Activated effector memory CD4-positive, alpha-beta T cell treated with Interleukin-2 at 50 U/mL for 16 hours (primary cell): ENCODE measurements at regions not wholly inside any gene's neighbourhood (a gene's known extent, or its start where the extent isn't known, plus 50 kb on each side); places are given as distances from the start of the nearest gene placed in this dataset.
"Not testable (repeated sequence)": the region's sequence is repeated elsewhere in the genome, so short reads cannot be mapped to it uniquely, and the experiment has no call there.

Experiments used
- DNase-seq: peaks from one replicate; pipeline ENCODE4 v3.0.0-alpha.2; 2020

GRCh38 chr3:150238995-150239619 lies 169.0 kb upstream of the TSC22D2 start:
- DNase-seq, result no peak

DNA sequence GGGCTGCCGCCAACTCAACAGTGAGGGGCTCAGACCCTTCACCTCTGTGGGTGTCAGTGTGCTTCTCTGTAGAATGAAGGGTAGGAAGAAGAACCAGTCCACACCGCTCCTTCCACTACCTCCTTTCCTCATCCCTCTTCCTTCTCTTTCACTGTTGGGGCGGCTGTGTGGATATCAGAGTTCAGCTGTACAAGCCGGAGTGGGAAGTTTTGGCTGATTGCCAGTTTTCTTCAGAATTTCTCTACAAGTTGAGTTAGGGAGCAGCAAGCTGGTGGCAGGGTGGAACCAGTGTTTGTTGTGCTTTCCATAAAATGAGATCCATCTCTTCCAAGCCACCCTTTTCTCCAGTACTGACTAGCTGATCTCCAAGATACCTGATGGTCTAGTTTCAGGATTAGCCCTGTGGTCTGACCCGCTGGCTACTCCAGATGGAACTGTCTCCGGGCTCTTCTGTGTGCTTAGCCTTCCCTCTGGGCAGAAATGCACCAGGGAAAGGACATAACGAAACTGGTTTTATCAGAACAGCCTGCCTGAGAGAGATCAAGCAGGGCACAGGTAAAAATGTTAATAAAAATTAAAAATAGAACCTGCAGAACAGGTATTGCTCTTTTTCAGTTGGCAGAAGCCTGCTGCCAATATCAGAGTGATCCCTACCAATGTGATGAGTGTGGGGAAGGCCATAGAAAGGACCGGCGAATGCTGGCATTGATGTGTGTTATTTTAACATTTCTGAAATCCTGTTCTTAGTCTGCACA lies 169.9 kb upstream of the TSC22D2 start:
- no peak for DNase-seq

GRCh38 chr3:150237490-150237889 lies 170.6 kb upstream of the TSC22D2 start:
- DNase-seq, result no peak

GRCh38 chr3:150236316-150237082 lies 171.6 kb upstream of the TSC22D2 start:
- DNase-seq, result no peak

DNA sequence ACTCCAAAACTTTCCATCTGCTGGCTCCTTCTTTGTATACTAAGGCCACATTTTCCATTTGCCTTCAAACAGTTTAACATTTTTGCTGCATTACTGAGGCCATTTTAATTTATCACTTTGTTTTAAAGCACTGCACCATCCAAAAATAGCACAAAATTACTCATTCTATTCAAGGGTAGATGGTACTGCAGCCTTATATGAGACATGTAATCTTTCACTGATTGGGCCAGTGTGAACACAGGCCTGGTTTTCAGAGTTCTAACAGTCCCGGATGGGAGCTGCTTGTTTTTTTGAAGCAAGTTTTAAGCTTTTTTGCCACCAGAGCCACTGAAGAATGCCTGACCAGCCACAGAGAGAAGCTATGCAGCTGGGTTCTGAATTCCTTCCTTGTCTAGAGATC lies 172.3 kb upstream of the TSC22D2 start:
- DNase-seq, result no peak

- DNase-seq, result no peak
Measured at GRCh38 chr3:150232992-150233451, 175.1 kb upstream of the TSC22D2 start.

DNA sequence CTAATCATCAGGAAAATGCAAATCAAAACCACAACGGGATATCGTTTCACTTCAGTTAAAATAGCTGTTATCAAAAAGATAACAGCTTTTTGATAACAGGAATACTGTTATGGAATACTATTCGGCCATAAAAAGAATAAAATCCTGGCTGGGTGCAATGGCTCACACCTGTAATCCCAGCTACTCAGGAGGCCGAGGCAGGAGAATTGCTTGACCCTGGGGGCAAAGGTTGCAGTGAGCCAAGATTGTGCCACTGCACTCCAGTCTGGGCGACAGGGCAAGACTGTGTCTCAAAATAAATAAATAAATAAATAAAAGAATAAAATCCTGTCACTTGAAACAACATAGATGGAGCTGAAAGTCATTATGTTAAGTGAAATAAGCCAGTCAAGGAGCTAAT lies 178.1 kb upstream of the TSC22D2 start:
- DNase-seq, result no peak

GRCh38 chr3:150228626-150229025 lies 179.5 kb upstream of the TSC22D2 start:
- not testable (repeated sequence) for DNase-seq

DNA sequence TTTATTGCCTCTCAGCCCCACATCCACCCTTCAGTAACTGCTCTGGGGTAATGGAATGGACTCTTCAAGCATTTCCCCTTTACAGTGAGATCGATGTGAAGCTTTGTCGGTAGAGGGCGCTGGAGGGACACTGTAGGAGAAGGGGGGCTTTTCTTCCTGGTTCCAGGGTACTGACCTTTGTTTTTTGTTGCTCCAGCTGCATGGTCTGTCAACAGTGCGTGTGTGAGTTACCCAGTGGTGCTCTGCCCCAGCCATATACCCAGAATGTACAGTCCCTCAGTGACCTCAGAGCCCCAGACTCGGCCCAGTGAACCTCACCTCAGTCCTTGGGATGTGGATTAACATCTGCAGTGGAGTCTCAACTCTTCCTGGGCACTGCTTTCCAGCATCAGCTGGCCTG lies 180.3 kb upstream of the TSC22D2 start:
- no peak for DNase-seq

GRCh38 chr3:150225986-150226385 lies 182.1 kb upstream of the TSC22D2 start:
- DNase-seq, result no peak

GRCh38 chr3:150223558-150223957 lies 184.5 kb upstream of the TSC22D2 start:
- no peak for DNase-seq

- DNase-seq, result no peak
Measured at GRCh38 chr3:150222691-150223489, 185.2 kb upstream of the TSC22D2 start.

GRCh38 chr3:150221904-150222523 lies 186.1 kb upstream of the TSC22D2 start:
- DNase-seq, result no peak

GRCh38 chr3:150220799-150221198 lies 187.3 kb upstream of the TSC22D2 start:
- no peak for DNase-seq

DNA sequence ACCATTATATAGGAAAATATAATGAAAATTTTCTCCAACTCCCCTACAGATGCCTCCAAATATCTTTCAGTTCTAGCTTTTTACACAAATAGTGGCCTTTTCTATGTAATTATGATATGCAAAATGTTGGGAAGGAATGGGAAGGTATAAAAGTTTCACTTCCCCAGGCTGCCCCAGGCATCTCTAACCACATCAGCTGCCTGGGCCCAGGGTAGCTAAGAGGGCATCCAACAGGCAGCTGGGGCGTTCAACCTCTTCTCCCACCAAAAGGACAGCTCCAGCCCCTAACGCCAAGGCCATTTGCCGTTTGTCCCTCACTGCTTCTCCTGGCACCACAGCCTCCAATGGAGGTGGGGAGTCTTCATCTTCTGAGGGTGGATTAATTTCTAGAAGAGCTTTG lies 188.1 kb upstream of the TSC22D2 start:
- no peak for DNase-seq

DNA sequence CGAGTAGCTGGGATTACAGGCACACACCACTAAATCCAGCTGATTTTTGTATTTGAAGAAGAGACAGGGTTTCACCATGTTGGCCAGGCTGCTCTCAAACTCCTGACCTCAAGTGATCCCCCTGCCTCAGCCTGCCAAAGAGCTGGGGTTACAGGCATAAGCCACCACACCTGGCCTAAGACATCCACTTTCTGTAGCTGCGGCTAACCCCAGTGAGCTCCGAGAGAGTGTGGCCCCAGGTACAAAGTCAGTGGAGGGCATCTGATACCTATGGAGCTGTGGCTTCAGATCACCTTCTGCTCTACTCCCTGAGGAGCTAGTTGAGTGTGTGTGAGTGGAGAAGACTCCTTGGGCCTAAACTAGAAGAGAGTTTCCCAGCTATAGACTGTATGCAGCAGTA lies 189.3 kb upstream of the TSC22D2 start:
- DNase-seq, result no peak

- no peak for DNase-seq
Measured at GRCh38 chr3:150218236-150218635, 189.9 kb upstream of the TSC22D2 start.

DNA sequence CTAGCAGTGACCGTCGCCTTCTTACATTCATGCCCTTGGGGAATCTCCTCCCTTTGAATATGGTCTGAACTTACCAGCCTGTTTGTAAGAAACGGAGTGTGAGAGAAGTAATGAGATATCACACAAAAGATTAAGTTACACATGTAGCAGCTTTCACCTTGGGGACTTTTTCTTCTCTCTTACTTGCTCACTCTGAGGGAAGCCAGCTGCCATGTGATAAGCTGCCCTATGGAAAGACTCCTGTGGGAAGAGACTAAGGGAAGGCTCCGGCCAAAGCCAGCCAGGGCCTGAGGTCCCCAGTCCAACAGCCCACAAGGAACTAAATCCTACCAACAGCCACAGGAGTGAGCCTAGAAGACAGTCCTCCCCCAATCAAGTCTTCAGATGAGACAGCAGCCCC lies 190.4 kb upstream of the TSC22D2 start:
- no peak for DNase-seq

GRCh38 chr3:150216866-150217600 lies 191.1 kb upstream of the TSC22D2 start:
- no peak for DNase-seq

DNA sequence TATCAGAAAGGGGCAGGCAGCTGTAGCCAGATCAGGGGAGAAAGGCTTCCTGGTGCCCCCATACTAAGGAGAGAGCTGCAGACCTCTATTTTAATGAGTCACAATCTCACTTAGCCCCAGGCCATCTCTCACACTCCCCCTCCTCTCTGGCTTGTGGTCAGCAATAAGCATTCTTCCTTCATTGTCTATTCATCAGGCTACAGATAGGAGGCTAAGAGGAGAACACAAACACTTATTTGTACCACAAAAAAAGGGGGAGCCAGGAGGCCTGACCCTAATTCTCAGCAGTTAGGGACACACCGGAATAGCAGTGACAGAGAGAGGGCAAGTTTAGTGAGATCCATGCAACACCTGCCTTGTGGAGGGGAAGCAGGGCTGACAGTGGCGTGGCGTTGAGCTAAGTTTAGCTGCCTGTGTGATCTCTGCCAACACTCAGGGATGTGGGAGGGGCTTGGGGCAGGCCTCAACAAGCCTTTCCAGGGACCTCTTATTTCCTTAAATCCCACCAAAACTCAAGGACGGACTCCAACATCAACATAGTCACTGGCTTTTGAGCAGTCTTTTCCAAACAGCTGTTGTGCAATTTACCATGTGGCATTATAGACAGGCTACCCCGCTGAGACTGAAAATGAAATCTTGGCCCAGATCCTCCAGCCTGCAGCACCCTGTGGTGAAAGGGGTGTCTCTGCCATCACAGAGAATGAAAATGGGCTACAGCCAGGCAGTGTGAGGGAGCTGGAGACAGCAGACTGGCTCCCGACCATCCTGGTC lies 191.9 kb upstream of the TSC22D2 start:
- DNase-seq, result no peak

DNA sequence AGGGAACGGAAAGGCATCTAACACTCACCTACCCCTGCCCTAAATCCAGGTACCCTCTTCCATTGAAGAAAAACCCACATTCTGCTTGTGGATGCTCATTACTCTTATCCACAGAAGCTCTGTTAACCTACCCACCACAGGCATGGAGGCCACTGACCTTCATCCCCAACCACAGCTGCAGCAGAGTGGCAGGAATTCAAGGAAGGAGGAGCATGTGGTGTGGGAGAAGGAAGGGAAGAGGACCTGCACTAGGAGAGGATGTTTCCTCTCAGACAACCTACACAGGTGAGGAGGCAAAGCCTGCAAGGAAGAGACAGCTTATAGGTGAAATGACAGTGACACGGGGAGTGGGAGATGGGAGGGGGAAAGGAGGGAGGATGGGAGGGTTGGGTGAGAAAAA lies 192.5 kb upstream of the TSC22D2 start:
- no peak for DNase-seq
